Bronchial epithelial cell (primary cell): ENCODE measurements at regions not wholly inside any gene's neighbourhood (a gene's known extent, or its start where the extent isn't known, plus 50 kb on each side); places are given as distances from the start of the nearest gene placed in this dataset.

Experiments used
- DNase-seq: peaks from one replicate; pipeline ENCODE4 v3.0.0-alpha.2; 2010; ENCODE audit warnings: low read depth
- FAIRE-seq: peaks from 2 replicates; lab custom pipeline; 2011; peaks lifted over from hg19 to GRCh38; lab: Jason Lieb, UNC
- H3K27me3 ChIP-seq: 2 replicates; pipeline ENCODE4 v1.5.1; 2011; ENCODE audit warnings: low read length; ENCODE audit not compliant: control insufficient read depth, insufficient read depth
- H3K36me3 ChIP-seq: 2 replicates; pipeline ENCODE4 v1.5.1; 2011; ENCODE audit warnings: low read length; ENCODE audit not compliant: control insufficient read depth, insufficient read depth
- H3K4me3 ChIP-seq: 2 replicates; pipeline ENCODE4 v1.5.1; 2011; ENCODE audit warnings: mild to moderate bottlenecking, low read depth, low read length, control low read depth
- TF ChIP-seq, protein P1 (sequence below): IDR thresholded peaks from 2 replicates; pipeline ENCODE4 v1.5.1; 2011; ENCODE audit warnings: mild to moderate bottlenecking, moderate library complexity, low read length, control low read depth, inconsistent platforms; ENCODE audit not compliant: insufficient read depth, severe bottlenecking

DNA sequence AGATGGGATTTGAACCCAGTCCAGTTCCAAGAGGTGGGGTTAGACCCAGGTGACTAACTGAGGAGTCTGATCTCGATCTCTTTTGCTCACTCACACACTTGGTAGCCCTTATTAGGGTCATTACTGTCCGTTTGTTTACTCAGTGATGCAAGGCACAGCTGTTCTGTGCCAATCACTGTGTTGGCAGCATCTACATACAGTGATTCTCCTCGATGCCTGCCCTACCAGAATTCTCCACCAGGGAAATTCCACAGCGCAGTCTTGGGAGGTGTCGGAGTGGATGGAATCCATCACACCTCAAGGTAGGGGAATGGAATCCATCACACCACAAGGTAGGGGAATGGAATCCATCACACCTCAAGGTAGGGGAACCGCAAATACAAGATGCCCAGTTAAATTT is 279.6 kb downstream of the MAF start:
- FAIRE-seq (no peak), DNase-seq (no peak)
- TF ChIP-seq, protein P1, sequence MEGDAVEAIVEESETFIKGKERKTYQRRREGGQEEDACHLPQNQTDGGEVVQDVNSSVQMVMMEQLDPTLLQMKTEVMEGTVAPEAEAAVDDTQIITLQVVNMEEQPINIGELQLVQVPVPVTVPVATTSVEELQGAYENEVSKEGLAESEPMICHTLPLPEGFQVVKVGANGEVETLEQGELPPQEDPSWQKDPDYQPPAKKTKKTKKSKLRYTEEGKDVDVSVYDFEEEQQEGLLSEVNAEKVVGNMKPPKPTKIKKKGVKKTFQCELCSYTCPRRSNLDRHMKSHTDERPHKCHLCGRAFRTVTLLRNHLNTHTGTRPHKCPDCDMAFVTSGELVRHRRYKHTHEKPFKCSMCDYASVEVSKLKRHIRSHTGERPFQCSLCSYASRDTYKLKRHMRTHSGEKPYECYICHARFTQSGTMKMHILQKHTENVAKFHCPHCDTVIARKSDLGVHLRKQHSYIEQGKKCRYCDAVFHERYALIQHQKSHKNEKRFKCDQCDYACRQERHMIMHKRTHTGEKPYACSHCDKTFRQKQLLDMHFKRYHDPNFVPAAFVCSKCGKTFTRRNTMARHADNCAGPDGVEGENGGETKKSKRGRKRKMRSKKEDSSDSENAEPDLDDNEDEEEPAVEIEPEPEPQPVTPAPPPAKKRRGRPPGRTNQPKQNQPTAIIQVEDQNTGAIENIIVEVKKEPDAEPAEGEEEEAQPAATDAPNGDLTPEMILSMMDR: no peak
- H3K36me3 ChIP-seq: no peaks in the 10 kb centered on the region
- H3K27me3 ChIP-seq: no peaks in the 10 kb centered on the region
- H3K4me3 ChIP-seq: no peak overlapping the region

DNA sequence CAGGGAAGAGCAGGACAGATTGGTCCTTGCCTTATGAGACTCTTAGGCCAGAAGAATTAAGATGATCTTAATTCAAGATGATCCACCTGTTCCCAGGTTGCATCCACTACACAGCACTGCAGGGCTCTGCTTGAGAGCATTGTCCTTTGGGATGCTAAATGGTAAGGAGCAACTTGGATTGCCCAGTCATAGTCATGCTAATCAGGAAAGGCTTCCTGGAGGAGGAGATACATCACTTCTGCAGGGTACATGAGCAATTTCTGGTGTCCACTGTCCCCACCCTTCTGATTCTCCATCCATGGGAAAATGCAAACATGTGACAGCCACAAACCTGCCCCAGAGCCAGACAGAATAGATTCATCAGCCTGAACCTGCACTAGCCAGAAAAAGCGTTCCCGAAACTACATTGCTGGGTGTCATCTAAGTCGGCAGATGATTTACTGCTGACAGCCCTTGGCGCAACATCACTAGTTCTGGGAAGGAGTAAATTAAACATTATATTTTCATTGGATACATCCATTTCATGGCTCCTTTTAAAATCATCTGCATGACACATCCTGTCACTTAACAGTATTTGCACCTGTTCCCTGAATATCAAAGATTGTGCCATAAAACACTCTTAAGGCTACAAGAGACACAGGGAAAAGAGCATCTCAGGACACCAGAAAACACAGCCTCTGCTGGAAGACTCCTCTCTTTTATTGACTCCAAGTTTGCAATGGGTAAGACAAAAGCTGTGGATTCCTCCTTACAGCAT is 282.2 kb downstream of the MAF start:
- FAIRE-seq: no peak
- Histone ChIP-seq H3K27me3 (no peaks in the 10 kb centered on the region), H3K4me3 (no peak overlapping the region), H3K36me3 (no peaks in the 10 kb centered on the region)
- TF ChIP-seq, protein P1: no peak
- no peak for DNase-seq

DNA sequence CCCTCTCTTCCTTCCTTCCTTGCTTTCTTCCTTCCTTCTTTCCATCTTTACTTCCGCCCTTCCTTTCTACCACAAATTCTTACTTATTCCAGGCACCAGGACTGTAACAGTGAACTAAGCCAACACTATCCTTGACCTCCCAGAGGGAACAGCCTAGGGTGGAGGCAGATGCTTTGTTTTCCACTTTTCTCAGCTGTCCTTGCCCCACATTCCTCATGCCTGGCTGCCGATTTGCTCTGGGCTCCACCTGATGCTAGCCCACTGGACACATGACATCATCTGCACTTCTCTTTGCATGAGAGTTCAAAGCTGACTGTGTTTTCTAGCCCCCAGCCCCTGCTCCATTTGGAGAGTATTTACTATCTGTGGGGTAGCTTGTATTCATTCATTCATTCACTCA is 283.0 kb downstream of the MAF start:
- FAIRE-seq: no peak
- no peaks in the 10 kb centered on the region for H3K27me3 ChIP-seq
- no peaks in the 10 kb centered on the region for H3K36me3 ChIP-seq
- no peak for DNase-seq
- no peak overlapping the region for H3K4me3 ChIP-seq
- TF ChIP-seq, protein P1: no peak

DNA sequence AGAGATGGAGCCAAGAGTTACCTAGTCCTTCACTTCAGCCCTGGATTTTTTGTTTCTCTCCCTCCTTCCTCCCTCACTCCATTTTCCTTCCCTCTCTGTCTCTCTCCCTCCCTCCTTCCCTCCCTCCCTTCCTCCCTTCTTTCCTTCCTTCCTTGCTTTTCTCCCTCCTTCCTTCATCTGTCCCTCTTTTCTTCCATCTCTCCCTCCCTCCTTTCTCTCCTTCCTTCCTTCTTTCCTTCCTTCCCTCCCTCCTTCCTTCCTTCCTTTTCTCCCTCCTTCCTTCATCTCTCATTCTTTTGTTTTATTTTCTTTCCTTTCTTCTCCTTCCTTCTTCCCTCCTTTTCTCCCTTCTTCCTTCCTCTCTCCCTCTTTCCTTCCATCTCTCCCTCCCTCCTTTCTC is 283.5 kb downstream of the MAF start:
- FAIRE-seq (no peak), DNase-seq (no peak)
- H3K36me3 ChIP-seq: no peaks in the 10 kb centered on the region
- TF ChIP-seq, protein P1: no peak
- H3K4me3 ChIP-seq: no peak overlapping the region
- no peaks in the 10 kb centered on the region for H3K27me3 ChIP-seq

DNA sequence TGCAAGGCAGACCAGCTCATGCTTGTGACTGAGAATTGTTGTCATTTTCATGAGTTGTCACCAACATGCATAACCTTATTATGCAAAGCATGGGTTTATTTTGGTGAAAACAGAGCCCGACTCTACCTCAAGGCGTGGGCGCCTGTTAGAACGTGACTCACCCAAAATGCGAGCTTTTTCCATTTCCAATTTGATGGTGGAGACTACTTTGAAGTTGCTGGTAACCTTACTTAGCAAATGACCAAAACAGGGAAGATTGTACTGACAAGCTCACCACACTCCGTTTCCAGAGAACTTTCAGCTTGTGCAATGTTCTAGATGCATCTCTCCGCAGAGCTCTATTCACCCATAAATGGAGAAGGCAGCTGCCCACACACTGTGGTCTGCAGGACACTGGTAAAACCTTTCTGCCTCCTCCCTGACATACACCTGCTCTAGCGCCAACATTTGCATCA is 284.5 kb downstream of the MAF start:
- Histone ChIP-seq H3K4me3 (no peak overlapping the region), H3K27me3 (no peaks in the 10 kb centered on the region), H3K36me3 (no peaks in the 10 kb centered on the region)
- FAIRE-seq: no peak
- TF ChIP-seq, protein P1: no peak
- DNase-seq: no peak

DNA sequence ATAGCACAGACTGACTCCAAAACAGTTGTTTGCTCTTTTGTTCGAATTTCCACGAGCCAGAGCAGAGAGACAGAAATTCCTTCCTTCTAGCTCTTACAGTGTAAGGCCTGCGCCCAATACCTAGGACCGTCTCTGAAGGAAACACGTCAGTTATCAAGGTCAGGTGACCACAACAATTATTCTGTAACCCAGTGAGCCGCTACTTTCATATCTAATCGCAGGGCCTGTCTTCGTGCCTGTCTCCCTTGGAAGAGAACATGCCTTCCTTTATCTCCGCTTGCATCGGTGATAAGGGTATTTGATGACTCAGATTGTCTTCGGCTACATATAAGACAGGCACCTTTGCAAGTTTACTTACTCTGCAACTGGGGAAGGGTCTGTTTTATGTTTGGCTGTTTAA is 288.0 kb downstream of the MAF start:
- FAIRE-seq: no peak
- TF ChIP-seq, protein P1: no peak
- Histone ChIP-seq H3K4me3 (no peak overlapping the region), H3K36me3 (no peaks in the 10 kb centered on the region), H3K27me3 (no peaks in the 10 kb centered on the region)
- DNase-seq: no peak
